Neural progenitor cell (in vitro differentiated cells): ENCODE measurements at regions not wholly inside any gene's neighbourhood (a gene's known extent, or its start where the extent isn't known, plus 50 kb on each side); places are given as distances from the start of the nearest gene placed in this dataset.

Source experiments
- DNase-seq: peaks from one replicate; pipeline ENCODE4 v3.0.0-alpha.2; 2016; ENCODE audit warnings: low spot score
- H2AFZ ChIP-seq: fragments of 200-600 bp; sonication (generic); replicated peaks from 2 replicates; pipeline ENCODE4 v1.6.1; 2016; ENCODE audit warnings: antibody characterized with exemption
- H3F3A ChIP-seq: fragments of 200-600 bp; sonication (generic); 2 replicates; pipeline ENCODE4 v1.6.1; 2016; ENCODE audit warnings: antibody characterized with exemption, low read depth
- H3K27ac ChIP-seq: fragments of 200-600 bp; sonication (generic); 2 replicates; pipeline ENCODE4 v1.5.1; 2016; ENCODE audit warnings: mild to moderate bottlenecking
- H3K27me3 ChIP-seq: fragments of 200-600 bp; sonication (generic); 2 replicates; pipeline ENCODE4 v1.6.1; 2016; ENCODE audit warnings: mild to moderate bottlenecking, moderate library complexity
- H3K36me3 ChIP-seq: fragments of 200-600 bp; sonication (generic); 2 replicates; pipeline ENCODE4 v1.5.1; 2016
- H3K4me1 ChIP-seq: fragments of 200-600 bp; sonication (generic); 2 replicates; pipeline ENCODE4 v1.6.1; 2016; ENCODE audit warnings: mixed run types
- H3K4me2 ChIP-seq: fragments of 200-600 bp; sonication (generic); 2 replicates; pipeline ENCODE4 v1.6.1; 2016
- H3K4me3 ChIP-seq: fragments of 200-600 bp; sonication (generic); 2 replicates; pipeline ENCODE4 v1.5.1; 2016
- H3K79me2 ChIP-seq: fragments of 200-600 bp; sonication (generic); 2 replicates; pipeline ENCODE4 v1.6.1; 2016; ENCODE audit warnings: low read depth
- H3K9ac ChIP-seq: fragments of 200-600 bp; sonication (generic); 2 replicates; pipeline ENCODE4 v1.6.1; 2016
- H3K9me3 ChIP-seq: fragments of 200-600 bp; sonication (generic); 2 replicates; pipeline ENCODE4 v1.5.1; 2016; ENCODE audit warnings: low read depth
- H4K20me1 ChIP-seq: fragments of 200-600 bp; sonication (generic); 2 replicates; pipeline ENCODE4 v1.6.1; 2016; ENCODE audit warnings: low read depth
- H3K27ac Mint-ChIP-seq: 3 replicates; pipeline ENCODE4 v1.8.0; 2021; ENCODE audit warnings: mixed read lengths
- H3K27me3 Mint-ChIP-seq: 2 replicates; pipeline ENCODE4 v1.8.0; 2022; ENCODE audit warnings: low read depth, mild to moderate bottlenecking, inconsistent platforms, moderate library complexity, mixed read lengths; ENCODE audit not compliant: insufficient read depth
- H3K36me3 Mint-ChIP-seq: 3 replicates; pipeline ENCODE4 v1.8.0; 2021; ENCODE audit warnings: mixed read lengths
- H3K4me1 Mint-ChIP-seq: 3 replicates; pipeline ENCODE4 v1.8.0; 2021; ENCODE audit warnings: mixed read lengths
- H3K4me3 Mint-ChIP-seq: 3 replicates; pipeline ENCODE4 v1.8.0; 2021; ENCODE audit warnings: mild to moderate bottlenecking, moderate library complexity, mixed read lengths
- H3K9me3 Mint-ChIP-seq: 3 replicates; pipeline ENCODE4 v1.8.0; 2020; ENCODE audit warnings: mixed read lengths
- CTCF ChIP-seq: fragments of 200-600 bp; sonication (generic); IDR thresholded peaks from 2 replicates; pipeline ENCODE4 v1.5.1; 2017; ENCODE audit warnings: antibody characterized with exemption, mild to moderate bottlenecking
- EZH2 ChIP-seq: fragments of 200-600 bp; sonication (generic); IDR thresholded peaks from 2 replicates; pipeline ENCODE4 v1.6.1; 2017; ENCODE audit warnings: antibody characterized with exemption, mild to moderate bottlenecking, moderate library complexity
- EZH2phosphoT487 ChIP-seq: fragments of 200-600 bp; sonication (generic); IDR thresholded peaks from 2 replicates; pipeline ENCODE4 v1.6.1; 2017; ENCODE audit warnings: antibody characterized with exemption

GRCh38 chr11:69923196-69923595 lies 104.0 kb upstream of the FGF3 start:
- no peaks in the 10 kb centered on the region for H4K20me1 ChIP-seq
- H2AFZ ChIP-seq: no peak overlapping the region
- peaks cover 3% of the 10 kb centered on the region for H3K9me3 Mint-ChIP-seq
- H3K4me3 Mint-ChIP-seq: no peak overlapping the region
- no peak for DNase-seq
- H3K27ac ChIP-seq: no peak overlapping the region
- no peak overlapping the region for H3K4me2 ChIP-seq
- no peak overlapping the region for H3K27ac Mint-ChIP-seq
- H3K27me3 Mint-ChIP-seq: peaks cover 13% of the 10 kb centered on the region
- no peaks in the 10 kb centered on the region for H3K79me2 ChIP-seq
- H3K4me3 ChIP-seq: no peak overlapping the region
- TF ChIP-seq EZH2phosphoT487 (no peak), EZH2 (no peak), CTCF (no peak)
- H3K9me3 ChIP-seq: no peaks in the 10 kb centered on the region
- peaks cover 12% of the 10 kb centered on the region for H3K4me1 Mint-ChIP-seq
- peaks cover 3% of the 10 kb centered on the region for H3K4me1 ChIP-seq
- no peaks in the 10 kb centered on the region for H3K36me3 Mint-ChIP-seq
- no peaks in the 10 kb centered on the region for H3F3A ChIP-seq
- H3K27me3 ChIP-seq: peaks cover 19% of the 10 kb centered on the region
- no peak overlapping the region for H3K9ac ChIP-seq
- H3K36me3 ChIP-seq: no peaks in the 10 kb centered on the region

GRCh38 chr11:69923641-69924307 lies 104.6 kb upstream of the FGF3 start:
- H3K79me2 ChIP-seq: no peaks in the 10 kb centered on the region
- no peak overlapping the region for H3K27ac ChIP-seq
- no peak overlapping the region for H2AFZ ChIP-seq
- H3K9me3 Mint-ChIP-seq: peaks cover 3% of the 10 kb centered on the region
- H3K4me3 ChIP-seq: no peak overlapping the region
- H3K27me3 ChIP-seq: peaks cover 14% of the 10 kb centered on the region
- H3F3A ChIP-seq: no peaks in the 10 kb centered on the region
- H3K4me3 Mint-ChIP-seq: no peak overlapping the region
- peaks cover 13% of the 10 kb centered on the region for H3K27me3 Mint-ChIP-seq
- TF ChIP-seq CTCF (no peak), EZH2phosphoT487 (no peak), EZH2 (no peak)
- H4K20me1 ChIP-seq: no peaks in the 10 kb centered on the region
- no peaks in the 10 kb centered on the region for H3K36me3 Mint-ChIP-seq
- no peak overlapping the region for H3K27ac Mint-ChIP-seq
- no peak overlapping the region for H3K4me2 ChIP-seq
- H3K4me1 ChIP-seq: no peaks in the 10 kb centered on the region
- DNase-seq: no peak
- no peaks in the 10 kb centered on the region for H3K9me3 ChIP-seq
- no peaks in the 10 kb centered on the region for H3K36me3 ChIP-seq
- H3K4me1 Mint-ChIP-seq: peaks cover 12% of the 10 kb centered on the region
- no peak overlapping the region for H3K9ac ChIP-seq

- H3K4me2 ChIP-seq: no peak overlapping the region
- no peaks in the 10 kb centered on the region for H3K36me3 Mint-ChIP-seq
- no peak overlapping the region for H3K27ac ChIP-seq
- no peaks in the 10 kb centered on the region for H3K79me2 ChIP-seq
- TF ChIP-seq CTCF (no peak), EZH2 (no peak), EZH2phosphoT487 (no peak)
- H2AFZ ChIP-seq: no peak overlapping the region
- H3K9ac ChIP-seq: no peak overlapping the region
- H3K9me3 Mint-ChIP-seq: peaks cover 3% of the 10 kb centered on the region
- H3K36me3 ChIP-seq: no peaks in the 10 kb centered on the region
- H3K27me3 Mint-ChIP-seq: peaks cover 11% of the 10 kb centered on the region
- H3K4me1 ChIP-seq: no peaks in the 10 kb centered on the region
- H3K4me3 Mint-ChIP-seq: peak overlapping the region; percentile 9
- peaks cover 9% of the 10 kb centered on the region for H3K4me1 Mint-ChIP-seq
- peak overlapping the region; percentile 16 for H3K27ac Mint-ChIP-seq
- peaks cover 7% of the 10 kb centered on the region for H3K27me3 ChIP-seq
- DNase-seq: no peak
- no peaks in the 10 kb centered on the region for H3F3A ChIP-seq
- no peaks in the 10 kb centered on the region for H4K20me1 ChIP-seq
- H3K9me3 ChIP-seq: no peaks in the 10 kb centered on the region
- no peak overlapping the region for H3K4me3 ChIP-seq
These were observed 105.3 kb upstream of the FGF3 start for GRCh38 chr11:69924308-69925161.
